ENCODE measurements at regions not wholly inside any gene's neighbourhood (a gene's known extent, or its start where the extent isn't known, plus 50 kb on each side); places are given as distances from the start of the nearest gene placed in this dataset.
A peak's percentile ranks its signal among the peaks of the same experiment; 100 is the strongest.

GRCh38 chr9:17031546-17031945 lies 103.3 kb upstream of the CNTLN start:
- no peak for DNase-seq (ENCODE audit: low read depth in 1 of 2, low spot score in 1 of 2)
- Histone ChIP-seq H3K27ac (no peak overlapping the region), H3K4me3 (no peak overlapping the region), H3K9me3 (ENCODE audit: low read depth) (no peaks in the 10 kb centered on the region), H3K4me1 (ENCODE audit: low read depth) (no peaks in the 10 kb centered on the region), H3K36me3 (no peaks in the 10 kb centered on the region), H3K27me3 (no peaks in the 10 kb centered on the region)
- no peak for TF ChIP-seq CTCF (IDR thresholded peaks at IDR 0.05; ENCODE audit: low read depth, low read length)

GRCh38 chr9:17025281-17025680 lies 109.6 kb upstream of the CNTLN start:
- TF ChIP-seq CTCF (IDR thresholded peaks at IDR 0.05; ENCODE audit: low read depth, low read length): no peak

GRCh38 chr9:17024129-17024528 lies 110.7 kb upstream of the CNTLN start:
- Histone ChIP-seq H3K27me3 (no peaks in the 10 kb centered on the region), H3K4me1 (ENCODE audit: low read depth) (no peaks in the 10 kb centered on the region), H3K4me3 (no peak overlapping the region), H3K36me3 (no peaks in the 10 kb centered on the region), H3K27ac (no peak overlapping the region), H3K9me3 (ENCODE audit: low read depth) (no peaks in the 10 kb centered on the region)
- DNase-seq (ENCODE audit: low read depth in 1 of 2, low spot score in 1 of 2): no peak
- no peak for TF ChIP-seq CTCF (IDR thresholded peaks at IDR 0.05; ENCODE audit: low read depth, low read length)

More at GRCh38 chr9:17025281-17025680, 109.6 kb upstream of the CNTLN start:
- H3K4me3 ChIP-seq: no peak overlapping the region
- no peaks in the 10 kb centered on the region for H3K27me3 ChIP-seq
- no peaks in the 10 kb centered on the region for H3K9me3 ChIP-seq (ENCODE audit: low read depth)
- no peak overlapping the region for H3K27ac ChIP-seq
- no peaks in the 10 kb centered on the region for H3K4me1 ChIP-seq (ENCODE audit: low read depth)
- no peak for DNase-seq (ENCODE audit: low read depth in 1 of 2, low spot score in 1 of 2)
- H3K36me3 ChIP-seq: no peaks in the 10 kb centered on the region

- Histone ChIP-seq H3K9me3 (ENCODE audit: low read depth) (no peaks in the 10 kb centered on the region), H3K27ac (no peak overlapping the region), H3K4me1 (ENCODE audit: low read depth) (no peaks in the 10 kb centered on the region), H3K36me3 (no peaks in the 10 kb centered on the region), H3K27me3 (peaks cover 6% of the 10 kb centered on the region), H3K4me3 (no peak overlapping the region)
- DNase-seq (ENCODE audit: low read depth in 1 of 2, low spot score in 1 of 2): peak in 1 of 2 donors; percentile 43
- TF ChIP-seq CTCF (IDR thresholded peaks at IDR 0.05; ENCODE audit: low read depth, low read length): no peak
These were observed 113.4 kb upstream of the CNTLN start for GRCh38 chr9:17021387-17021970.

- Histone ChIP-seq H3K9me3 (ENCODE audit: low read depth) (no peaks in the 10 kb centered on the region), H3K27ac (no peak overlapping the region), H3K4me1 (ENCODE audit: low read depth) (no peaks in the 10 kb centered on the region), H3K36me3 (no peaks in the 10 kb centered on the region), H3K27me3 (peaks cover 6% of the 10 kb centered on the region), H3K4me3 (no peak overlapping the region)
- no peak for DNase-seq (ENCODE audit: low read depth in 1 of 2, low spot score in 1 of 2)
- no peak for TF ChIP-seq CTCF (IDR thresholded peaks at IDR 0.05; ENCODE audit: low read depth, low read length)
These were observed 115.4 kb upstream of the CNTLN start for GRCh38 chr9:17019398-17019797.

All from cardiac muscle cell (in vitro differentiated cells and primary cell).